SU-DHL-6 (cell line): ENCODE measurements at regions not wholly inside any gene's neighbourhood (a gene's known extent, or its start where the extent isn't known, plus 50 kb on each side); places are given as distances from the start of the nearest gene placed in this dataset.

ENCODE experiments used
- H2AFZ ChIP-seq: fragments of 200-600 bp; sonication (generic); 2 replicates; pipeline ENCODE4 v1.6.1; 2014; ENCODE audit warnings: low read depth, mild to moderate bottlenecking, moderate library complexity, mixed read lengths, antibody characterized with exemption, low read length; ENCODE audit not compliant: severe bottlenecking
- H3F3A ChIP-seq: fragments of 200-600 bp; shearing (Covaris generic); 2 replicates; pipeline ENCODE4 v1.6.0; 2016; ENCODE audit warnings: antibody characterized with exemption, mild to moderate bottlenecking; ENCODE audit not compliant: insufficient read depth
- H3K27ac ChIP-seq: fragments of 200-600 bp; sonication (generic); 2 replicates; pipeline ENCODE4 v1.5.1; 2016; ENCODE audit warnings: low read depth, mild to moderate bottlenecking, low read length, moderate library complexity, mixed read lengths
- H3K27me3 ChIP-seq: fragments of 200-600 bp; sonication (generic), shearing (Covaris generic); 2 replicates; pipeline ENCODE4 v1.6.0; 2014; ENCODE audit warnings: mild to moderate bottlenecking, low read length
- H3K36me3 ChIP-seq: fragments of 200-600 bp; sonication (generic); 2 replicates; pipeline ENCODE4 v1.6.1; 2014; ENCODE audit warnings: mild to moderate bottlenecking, low read length, mixed read lengths
- H3K4me2 ChIP-seq: fragments of 300-600, 200-600 bp; shearing (Covaris generic), sonication (generic); 2 replicates; pipeline ENCODE4 v1.6.0; 2014; ENCODE audit warnings: low read length, low read depth, mild to moderate bottlenecking; ENCODE audit not compliant: poor library complexity, severe bottlenecking
- H3K4me3 ChIP-seq: fragments of 200-600 bp; sonication (generic); 2 replicates; pipeline ENCODE4 v1.5.1; 2014; ENCODE audit warnings: antibody characterized with exemption, low read length, mild to moderate bottlenecking, mixed read lengths; ENCODE audit not compliant: insufficient read depth, poor library complexity, severe bottlenecking
- H3K79me2 ChIP-seq: fragments of 200-600 bp; sonication (generic); 2 replicates; pipeline ENCODE4 v1.6.1; 2014; ENCODE audit warnings: mild to moderate bottlenecking, low read length, moderate library complexity; ENCODE audit not compliant: insufficient read depth
- H3K9ac ChIP-seq: fragments of 200-600 bp; sonication (generic); 2 replicates; pipeline ENCODE4 v1.7.0; 2014; ENCODE audit warnings: mild to moderate bottlenecking, low read length
- H3K9me2 ChIP-seq: fragments of 200-600 bp; sonication (generic); replicated peaks from 2 replicates; pipeline ENCODE4 v1.6.1; 2014; ENCODE audit warnings: low read length; ENCODE audit not compliant: insufficient read depth
- H3K9me3 ChIP-seq: fragments of 200-600 bp; sonication (generic); 2 replicates; pipeline ENCODE4 v1.6.1; 2014; ENCODE audit warnings: low read length, mixed read lengths; ENCODE audit not compliant: insufficient read depth
- H4K20me1 ChIP-seq: fragments of 200-600 bp; sonication (generic); 2 replicates; pipeline ENCODE4 v1.6.1; 2014; ENCODE audit warnings: low read depth, mild to moderate bottlenecking, antibody characterized with exemption, low read length, moderate library complexity, mixed read lengths
- CTCF ChIP-seq: fragments of 200-600 bp; sonication (generic); IDR thresholded peaks from one replicate; pipeline ENCODE4 v1.5.1; 2017; ENCODE audit warnings: antibody characterized with exemption, mild to moderate bottlenecking, low read length, moderate library complexity; ENCODE audit not compliant: insufficient read depth, poor library complexity, severe bottlenecking
- EZH2phosphoT487 ChIP-seq: fragments of 200-600 bp; sonication (generic), shearing (Covaris generic); conservative IDR thresholded peaks from 2 replicates; pipeline ENCODE4 v1.6.1; 2018; ENCODE audit warnings: mild to moderate bottlenecking, antibody characterized with exemption, low read length, moderate library complexity, mixed read lengths

GRCh38 chr3:55352668-55353067 is 134.4 kb downstream of the WNT5A start:
- Histone ChIP-seq H3K27ac (no peak overlapping the region), H3K9me3 (no peaks in the 10 kb centered on the region), H3K4me3 (no peak overlapping the region), H3K9ac (no peak overlapping the region), H3K27me3 (no peaks in the 10 kb centered on the region), H3K79me2 (no peaks in the 10 kb centered on the region), H3K4me2 (no peak overlapping the region), H3K9me2 (no peaks in the 10 kb centered on the region), H3K36me3 (no peaks in the 10 kb centered on the region), H3F3A (no peaks in the 10 kb centered on the region), H2AFZ (no peak overlapping the region), H4K20me1 (no peaks in the 10 kb centered on the region)
- TF ChIP-seq CTCF (no peak), EZH2phosphoT487 (no peak)

- Histone ChIP-seq H2AFZ (no peak overlapping the region), H3K9me2 (no peaks in the 10 kb centered on the region), H3K36me3 (no peaks in the 10 kb centered on the region), H3K79me2 (no peaks in the 10 kb centered on the region), H3K9ac (no peak overlapping the region), H3F3A (no peaks in the 10 kb centered on the region), H3K27me3 (no peaks in the 10 kb centered on the region), H3K4me3 (no peak overlapping the region), H3K9me3 (no peaks in the 10 kb centered on the region), H3K4me2 (no peak overlapping the region), H3K27ac (no peak overlapping the region), H4K20me1 (no peaks in the 10 kb centered on the region)
- TF ChIP-seq EZH2phosphoT487, result no peak
- TF ChIP-seq CTCF, result no peak
Measured at GRCh38 chr3:55349851-55350250, 137.3 kb downstream of the WNT5A start.

GRCh38 chr3:55343486-55344357 is 143.4 kb downstream of the WNT5A start:
- Histone ChIP-seq H2AFZ (no peak overlapping the region), H4K20me1 (no peaks in the 10 kb centered on the region), H3K27me3 (no peaks in the 10 kb centered on the region), H3K27ac (no peak overlapping the region), H3K9me2 (no peaks in the 10 kb centered on the region), H3K9ac (no peak overlapping the region), H3K79me2 (no peaks in the 10 kb centered on the region), H3F3A (no peaks in the 10 kb centered on the region), H3K9me3 (no peaks in the 10 kb centered on the region), H3K4me3 (no peak overlapping the region), H3K36me3 (no peaks in the 10 kb centered on the region), H3K4me2 (no peak overlapping the region)
- TF ChIP-seq EZH2phosphoT487 (no peak), CTCF (no peak)
